H1 (cell line): ENCODE measurements at regions not wholly inside any gene's neighbourhood (a gene's known extent, or its start where the extent isn't known, plus 50 kb on each side); places are given as distances from the start of the nearest gene placed in this dataset.

ENCODE experiments used
- CTCF ChIA-PET: fragments of 300-600 bp; sonication (Branson Sonifier 250); formaldehyde crosslinking; loops from one replicate; lab custom pipeline; 2021; ENCODE audit not compliant: partially characterized antibody; lab: Charles Lee
- POLR2A ChIA-PET: fragments of 300-600 bp; sonication (Branson Sonifier 250); formaldehyde crosslinking; loops from one replicate; lab custom pipeline; 2021; ENCODE audit warnings: inconsistent platforms; ENCODE audit not compliant: partially characterized antibody; lab: Charles Lee
- DNase-seq, 2 experiments: peaks; one replicate each; pipeline versions ENCODE4 v3.0.0 to v3.0.0-alpha.2; 2010 to 2022; ENCODE audit warnings: low spot score in 2 of 2, low read depth in 1 of 2, mixed read lengths in 1 of 2
- FAIRE-seq: peaks from 2 replicates; lab custom pipeline; 2011; peaks lifted over from hg19 to GRCh38; lab: Jason Lieb, UNC
- H2AFZ ChIP-seq: 2 replicates; pipeline ENCODE4 v1.8.1; 2012; ENCODE audit warnings: low read length, inconsistent platforms
- H2AK5ac ChIP-seq: 2 replicates; pipeline ENCODE4 v1.6.1; 2013; ENCODE audit warnings: low read depth, low read length
- H2BK120ac ChIP-seq: replicated peaks from 2 replicates; pipeline ENCODE3; 2013; ENCODE audit warnings: low read depth, low read length, inconsistent platforms
- H2BK12ac ChIP-seq: 2 replicates; pipeline ENCODE4 v1.6.1; 2013; ENCODE audit warnings: low read depth, low read length
- H2BK15ac ChIP-seq: 2 replicates; pipeline ENCODE4 v1.6.1; 2013; ENCODE audit warnings: low read length
- H2BK20ac ChIP-seq: 2 replicates; pipeline ENCODE4 v1.6.1; 2013; ENCODE audit warnings: low read length
- H2BK5ac ChIP-seq: 2 replicates; pipeline ENCODE4 v1.6.1; 2013; ENCODE audit warnings: low read depth, low read length
- H3K14ac ChIP-seq: 2 replicates; pipeline ENCODE4 v1.6.1; 2013; ENCODE audit warnings: inconsistent platforms; ENCODE audit not compliant: insufficient read length
- H3K18ac ChIP-seq: 2 replicates; pipeline ENCODE4 v1.6.1; 2013; ENCODE audit warnings: low read length; ENCODE audit errors: extremely low read depth
- H3K23ac ChIP-seq: 2 replicates; pipeline ENCODE4 v1.6.1; 2013; ENCODE audit warnings: inconsistent platforms; ENCODE audit not compliant: insufficient read length
- H3K23me2 ChIP-seq: 2 replicates; pipeline ENCODE4 v1.6.1; 2013; ENCODE audit warnings: low read depth, low read length
- H3K27ac ChIP-seq: 2 replicates; pipeline ENCODE4 v1.6.1; 2011; ENCODE audit warnings: low read depth, low read length, inconsistent platforms
- H3K27me3 ChIP-seq, 4 experiments: replicated peaks in 1 of 4; 1 replicate in 1 of 4; 2 replicates in 3 of 4; pipeline versions ENCODE4 v1.6.1 to v1.8.1; 2011 to 2013; ENCODE audit warnings: low read length in 3 of 4, mild to moderate bottlenecking in 3 of 4, inconsistent platforms in 2 of 4, mixed read lengths in 2 of 4, moderate library complexity in 1 of 4; ENCODE audit not compliant: control insufficient read depth in 3 of 4, insufficient read depth in 3 of 4; ENCODE audit errors: extremely low read depth in 1 of 4
- H3K36me3 ChIP-seq, 4 experiments: 2 replicates each; pipeline versions ENCODE4 v1.6.1 to v1.8.1; 2011 to 2013; ENCODE audit warnings: mild to moderate bottlenecking in 4 of 4, low read length in 3 of 4, moderate library complexity in 2 of 4, control low read depth in 1 of 4, inconsistent platforms in 1 of 4; ENCODE audit not compliant: insufficient read depth in 4 of 4, control insufficient read depth in 2 of 4
- H3K4ac ChIP-seq: replicated peaks from 2 replicates; pipeline ENCODE3; 2013; ENCODE audit warnings: low read length, low read depth, mixed read lengths, inconsistent platforms; ENCODE audit not compliant: insufficient read length
- H3K4me1 ChIP-seq, 4 experiments: replicated peaks in 1 of 4; 1 replicate in 1 of 4; 2 replicates in 3 of 4; pipeline versions ENCODE4 v1.6.1 to v1.8.1; 2011 to 2013; ENCODE audit warnings: low read length in 3 of 4, inconsistent platforms in 2 of 4, mixed read lengths in 1 of 4; ENCODE audit not compliant: insufficient read depth in 4 of 4, control insufficient read depth in 3 of 4
- H3K4me2 ChIP-seq, 2 experiments: 2 replicates each; pipeline versions ENCODE4 v1.6.1 to v1.8.1; 2011 to 2013; ENCODE audit warnings: low read depth in 2 of 2, low read length in 2 of 2, control low read depth in 1 of 2, inconsistent platforms in 1 of 2, mild to moderate bottlenecking in 1 of 2; ENCODE audit not compliant: insufficient read depth in 1 of 2
- H3K4me3 ChIP-seq, 4 experiments: fragments of 200-600, 300-600 bp in 1 of 4; sonication (generic), shearing (Covaris generic), sonication (Bioruptor Twin) in 1 of 4; 2 replicates each; pipeline versions ENCODE4 v1.5.1 to v1.8.1; 2011 to 2016; ENCODE audit warnings: low read length in 4 of 4, low read depth in 3 of 4, control low read depth in 2 of 4, inconsistent platforms in 2 of 4, mild to moderate bottlenecking in 2 of 4, mixed read lengths in 1 of 4, moderate library complexity in 1 of 4; ENCODE audit not compliant: insufficient read depth in 2 of 4; ENCODE audit errors: extremely low read depth in 1 of 4
- H3K56ac ChIP-seq: replicated peaks from 2 replicates; pipeline ENCODE3; 2013; ENCODE audit warnings: low read depth, mild to moderate bottlenecking, mixed read lengths, low read length, inconsistent platforms; ENCODE audit not compliant: insufficient read length
- H3K79me1 ChIP-seq: 2 replicates; pipeline ENCODE4 v1.6.1; 2013; ENCODE audit warnings: low read depth, low read length, control low read depth
- H3K79me2 ChIP-seq, 2 experiments: 2 replicates each; pipeline versions ENCODE4 v1.6.1 to v1.8.1; 2012 to 2013; ENCODE audit warnings: low read length in 2 of 2, mild to moderate bottlenecking in 2 of 2, inconsistent platforms in 1 of 2; ENCODE audit not compliant: insufficient read depth in 2 of 2, control insufficient read depth in 1 of 2
- H3K9ac ChIP-seq, 4 experiments: replicated peaks in 1 of 4; 1 replicate in 1 of 4; 2 replicates in 3 of 4; pipeline versions ENCODE4 v1.6.1 to v1.8.1; 2011 to 2013; ENCODE audit warnings: low read depth in 3 of 4, low read length in 3 of 4, control low read depth in 2 of 4, mild to moderate bottlenecking in 2 of 4, moderate library complexity in 2 of 4, inconsistent platforms in 1 of 4; ENCODE audit errors: extremely low read depth in 1 of 4
- H3K9me3 ChIP-seq, 2 experiments: 2 replicates each; pipeline versions ENCODE4 v1.6.1 to v1.8.1; 2012 to 2013; ENCODE audit warnings: mild to moderate bottlenecking in 2 of 2, moderate library complexity in 2 of 2, control low read depth in 1 of 2, inconsistent platforms in 1 of 2, low read depth in 1 of 2, low read length in 1 of 2, mixed read lengths in 1 of 2; ENCODE audit not compliant: insufficient read depth in 2 of 2
- H4K20me1 ChIP-seq, 2 experiments: replicated peaks in 1 of 2; 2 replicates each; pipeline versions ENCODE3 to v1.8.1; 2011 to 2013; ENCODE audit warnings: inconsistent platforms in 2 of 2, low read length in 2 of 2, mild to moderate bottlenecking in 1 of 2; ENCODE audit not compliant: insufficient read depth in 2 of 2, control insufficient read depth in 1 of 2
- H4K5ac ChIP-seq: 2 replicates; pipeline ENCODE4 v1.6.1; 2013; ENCODE audit warnings: low read length, low read depth, mixed read lengths, inconsistent platforms; ENCODE audit not compliant: insufficient read length
- H4K8ac ChIP-seq: 2 replicates; pipeline ENCODE4 v1.8.0; 2013; ENCODE audit warnings: mild to moderate bottlenecking, moderate library complexity, low read length, inconsistent platforms; ENCODE audit not compliant: insufficient read depth; ENCODE audit errors: extremely low read depth
- H4K91ac ChIP-seq: replicated peaks from 2 replicates; pipeline ENCODE3; 2013; ENCODE audit warnings: low read length, mixed read lengths, inconsistent platforms; ENCODE audit not compliant: insufficient read length
- CTCF ChIP-seq, 3 experiments: IDR thresholded peaks; 1 replicate in 2 of 3; 2 replicates in 1 of 3; pipeline versions ENCODE4 v1.5.1 to v1.6.1; 2011; ENCODE audit warnings: low read length in 3 of 3, mild to moderate bottlenecking in 3 of 3, inconsistent platforms in 2 of 3, low read depth in 1 of 3, moderate library complexity in 1 of 3; ENCODE audit not compliant: insufficient read depth in 1 of 3; ENCODE audit errors: control extremely low read depth in 1 of 3
- SIN3A ChIP-seq, 2 experiments: IDR thresholded peaks in 1 of 2; conservative IDR thresholded peaks in 1 of 2; 2 replicates each; pipeline ENCODE4 v1.6.1; 2011 to 2012; ENCODE audit warnings: low read length in 2 of 2, improper control_type of control experiment in 1 of 2, low read depth in 1 of 2, mild to moderate bottlenecking in 1 of 2
- SIRT6 ChIP-seq: IDR thresholded peaks from one replicate; pipeline ENCODE4 v1.7.1; 2012; ENCODE audit warnings: low read length, inconsistent platforms
- WGBS, 2 experiments: shearing (Covaris generic) in 1 of 2; methylation state at CpG; one replicate each; pipeline versions ENCODE4 v1.1.6 to v1.1.7; 2013 to 2015; ENCODE audit warnings: low lambda C conversion rate in 2 of 2, mixed read lengths in 2 of 2, inconsistent platforms in 1 of 2, low coverage in 1 of 2, missing lambda C conversion rate in 1 of 2; ENCODE audit not compliant: insufficient replicate concordance in 2 of 2, insufficient coverage in 1 of 2, insufficient read length in 1 of 2; ENCODE audit errors: extremely low coverage in 1 of 2, missing lambda C conversion rate in 1 of 2; 5-methylcytosine and 5-hydroxymethylcytosine counted together

GRCh38 chr21:19648391-19648790 lies 1244.8 kb upstream of the TMPRSS15 start:
- H3K4me1 ChIP-seq = no peaks in the 10 kb centered on the region
- no peaks in the 10 kb centered on the region for H4K20me1 ChIP-seq
- no peak overlapping the region for H4K8ac ChIP-seq
- no peak overlapping the region for H2BK12ac ChIP-seq
- no peak overlapping the region for H3K14ac ChIP-seq
- no peak overlapping the region for H2BK15ac ChIP-seq
- H3K36me3 ChIP-seq = no peaks in the 10 kb centered on the region
- H3K23me2 ChIP-seq = no peaks in the 10 kb centered on the region
- H4K5ac ChIP-seq = no peak overlapping the region
- TF ChIP-seq SIN3A (conservative IDR thresholded peaks at IDR 0.05 in 1 of 2, IDR thresholded peaks at IDR 0.05 in 1 of 2; ENCODE audit: low read depth in 1 of 2, low read length in 2 of 2) = no peak
- no peak for TF ChIP-seq SIRT6
- no peak for TF ChIP-seq CTCF (IDR thresholded peaks at IDR 0.05; ENCODE audit: control extremely low read depth in 1 of 3, insufficient read depth in 1 of 3, low read depth in 1 of 3, low read length in 3 of 3)
- no peak overlapping the region for H4K91ac ChIP-seq
- no peak overlapping the region for H3K9ac ChIP-seq
- no peak overlapping the region for H2BK120ac ChIP-seq
- FAIRE-seq (no peak), DNase-seq (no peak)
- H3K79me1 ChIP-seq = no peaks in the 10 kb centered on the region
- no peak overlapping the region for H3K4me3 ChIP-seq
- no peak overlapping the region for H3K23ac ChIP-seq
- H3K27ac ChIP-seq = no peak overlapping the region
- ChIA-PET CTCF (no interaction called here), POLR2A (no interaction called here)
- no peak overlapping the region for H3K4ac ChIP-seq
- H2AK5ac ChIP-seq = no peak overlapping the region
- no peaks in the 10 kb centered on the region for H3K79me2 ChIP-seq
- H3K56ac ChIP-seq = no peak overlapping the region
- H2BK5ac ChIP-seq = no peak overlapping the region
- no peak overlapping the region for H2AFZ ChIP-seq
- 96% methylated on average over 2 of the region's 2 CpGs; no CpG with 5 or more reads in 1 of the 2 experiments for WGBS, 2 experiments
- H3K4me2 ChIP-seq = no peak overlapping the region
- no peaks in the 10 kb centered on the region for H3K9me3 ChIP-seq
- no peaks in the 10 kb centered on the region for H3K27me3 ChIP-seq
- no peak overlapping the region for H2BK20ac ChIP-seq
- H3K18ac ChIP-seq = no peak overlapping the region
